HEK293 (cell line): ENCODE measurements at regions not wholly inside any gene's neighbourhood (a gene's known extent, or its start where the extent isn't known, plus 50 kb on each side); places are given as distances from the start of the nearest gene placed in this dataset.

Experiments
- SALL2 ChIP-seq: fragments of 450-650 bp; formaldehyde crosslinking; IDR thresholded peaks from 2 replicates; pipeline ENCODE4 v1.5.0; 2017; ENCODE audit warnings: missing biosample characterization, mild to moderate bottlenecking, missing genetic modification characterization, borderline replicate concordance
- ZBTB20 ChIP-seq: fragments of 450-650 bp; formaldehyde crosslinking; IDR thresholded peaks from 2 replicates; pipeline ENCODE4 v1.5.1; 2016; ENCODE audit warnings: missing biosample characterization, missing genetic modification characterization
- ZNF2 ChIP-seq: fragments of 450-650 bp; formaldehyde crosslinking; IDR thresholded peaks from 2 replicates; pipeline ENCODE4 v1.5.1; 2016; ENCODE audit warnings: missing biosample characterization, missing genetic modification characterization
- ZNF549 ChIP-seq: fragments of 450-650 bp; IDR thresholded peaks from 2 replicates; pipeline ENCODE4 v1.5.1; 2018; ENCODE audit warnings: missing biosample characterization, missing genetic modification characterization, mild to moderate bottlenecking, inconsistent platforms, moderate library complexity
- ZNF677 ChIP-seq: fragments of 450-650 bp; IDR thresholded peaks from 2 replicates; pipeline ENCODE4 v1.5.0; 2018; ENCODE audit warnings: missing biosample characterization, mild to moderate bottlenecking, missing genetic modification characterization, moderate library complexity
- ZSCAN23 ChIP-seq: fragments of 450-650 bp; formaldehyde crosslinking; IDR thresholded peaks from 2 replicates; pipeline ENCODE4 v1.5.1; 2016; ENCODE audit warnings: missing biosample characterization, missing genetic modification characterization
- TF ChIP-seq, protein P1 (sequence below): fragments of 450-650 bp; formaldehyde crosslinking; IDR thresholded peaks from 2 replicates; pipeline ENCODE4 v1.5.1; 2017; ENCODE audit warnings: missing biosample characterization, missing genetic modification characterization
- TF ChIP-seq, protein P2 (sequence below): fragments of 450-650 bp; formaldehyde crosslinking; IDR thresholded peaks from 2 replicates; pipeline ENCODE4 v1.5.1; 2016; ENCODE audit warnings: missing biosample characterization, missing genetic modification characterization

DNA sequence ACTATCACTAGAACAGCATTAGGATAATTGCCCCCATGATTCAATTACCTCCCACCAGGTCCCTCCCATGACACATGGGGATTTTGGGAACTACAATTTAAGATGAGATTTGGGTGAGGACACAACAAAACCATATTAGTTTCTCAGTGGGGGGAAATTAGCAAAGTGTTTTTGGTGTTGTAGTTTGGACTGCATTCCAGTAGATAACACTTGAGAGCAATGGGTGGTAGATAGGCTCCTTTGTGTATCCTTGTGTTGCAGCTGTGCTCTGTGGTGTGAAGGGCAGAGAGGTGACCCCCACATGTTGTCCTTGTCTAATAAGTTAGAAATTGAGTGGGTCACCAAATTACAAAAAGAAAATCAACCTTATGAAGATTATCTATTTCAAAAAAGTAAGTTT, 223.8 kb downstream of the SATB1 start:
- TF ChIP-seq, protein P1, sequence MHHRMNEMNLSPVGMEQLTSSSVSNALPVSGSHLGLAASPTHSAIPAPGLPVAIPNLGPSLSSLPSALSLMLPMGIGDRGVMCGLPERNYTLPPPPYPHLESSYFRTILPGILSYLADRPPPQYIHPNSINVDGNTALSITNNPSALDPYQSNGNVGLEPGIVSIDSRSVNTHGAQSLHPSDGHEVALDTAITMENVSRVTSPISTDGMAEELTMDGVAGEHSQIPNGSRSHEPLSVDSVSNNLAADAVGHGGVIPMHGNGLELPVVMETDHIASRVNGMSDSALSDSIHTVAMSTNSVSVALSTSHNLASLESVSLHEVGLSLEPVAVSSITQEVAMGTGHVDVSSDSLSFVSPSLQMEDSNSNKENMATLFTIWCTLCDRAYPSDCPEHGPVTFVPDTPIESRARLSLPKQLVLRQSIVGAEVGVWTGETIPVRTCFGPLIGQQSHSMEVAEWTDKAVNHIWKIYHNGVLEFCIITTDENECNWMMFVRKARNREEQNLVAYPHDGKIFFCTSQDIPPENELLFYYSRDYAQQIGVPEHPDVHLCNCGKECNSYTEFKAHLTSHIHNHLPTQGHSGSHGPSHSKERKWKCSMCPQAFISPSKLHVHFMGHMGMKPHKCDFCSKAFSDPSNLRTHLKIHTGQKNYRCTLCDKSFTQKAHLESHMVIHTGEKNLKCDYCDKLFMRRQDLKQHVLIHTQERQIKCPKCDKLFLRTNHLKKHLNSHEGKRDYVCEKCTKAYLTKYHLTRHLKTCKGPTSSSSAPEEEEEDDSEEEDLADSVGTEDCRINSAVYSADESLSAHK (tag by site-specific recombination): no peak
- TF ChIP-seq ZNF677 (tag by site-specific recombination) (no peak), ZSCAN23 (tag by site-specific recombination) (no peak), ZBTB20 (no peak), ZNF2 (tag by site-specific recombination) (no peak), ZNF549 (tag by site-specific recombination) (no peak), SALL2 (tag by site-specific recombination) (no peak)
- TF ChIP-seq, protein P2, sequence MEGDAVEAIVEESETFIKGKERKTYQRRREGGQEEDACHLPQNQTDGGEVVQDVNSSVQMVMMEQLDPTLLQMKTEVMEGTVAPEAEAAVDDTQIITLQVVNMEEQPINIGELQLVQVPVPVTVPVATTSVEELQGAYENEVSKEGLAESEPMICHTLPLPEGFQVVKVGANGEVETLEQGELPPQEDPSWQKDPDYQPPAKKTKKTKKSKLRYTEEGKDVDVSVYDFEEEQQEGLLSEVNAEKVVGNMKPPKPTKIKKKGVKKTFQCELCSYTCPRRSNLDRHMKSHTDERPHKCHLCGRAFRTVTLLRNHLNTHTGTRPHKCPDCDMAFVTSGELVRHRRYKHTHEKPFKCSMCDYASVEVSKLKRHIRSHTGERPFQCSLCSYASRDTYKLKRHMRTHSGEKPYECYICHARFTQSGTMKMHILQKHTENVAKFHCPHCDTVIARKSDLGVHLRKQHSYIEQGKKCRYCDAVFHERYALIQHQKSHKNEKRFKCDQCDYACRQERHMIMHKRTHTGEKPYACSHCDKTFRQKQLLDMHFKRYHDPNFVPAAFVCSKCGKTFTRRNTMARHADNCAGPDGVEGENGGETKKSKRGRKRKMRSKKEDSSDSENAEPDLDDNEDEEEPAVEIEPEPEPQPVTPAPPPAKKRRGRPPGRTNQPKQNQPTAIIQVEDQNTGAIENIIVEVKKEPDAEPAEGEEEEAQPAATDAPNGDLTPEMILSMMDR: no peak
